Activated gamma-delta T cell treated with anti-CD3 and anti-CD28 coated beads, Interleukin-2, amount 50 U/mL, for 16 hours (primary cell): ENCODE measurements at regions not wholly inside any gene's neighbourhood (a gene's known extent, or its start where the extent isn't known, plus 50 kb on each side); places are given as distances from the start of the nearest gene placed in this dataset.
"Not testable (repeated sequence)": the region's sequence is repeated elsewhere in the genome, so short reads cannot be mapped to it uniquely, and the experiment has no call there.

ENCODE experiments used
- DNase-seq: peaks from one replicate; pipeline ENCODE4 v3.0.0-alpha.2; 2020; ENCODE audit warnings: low read depth

DNA sequence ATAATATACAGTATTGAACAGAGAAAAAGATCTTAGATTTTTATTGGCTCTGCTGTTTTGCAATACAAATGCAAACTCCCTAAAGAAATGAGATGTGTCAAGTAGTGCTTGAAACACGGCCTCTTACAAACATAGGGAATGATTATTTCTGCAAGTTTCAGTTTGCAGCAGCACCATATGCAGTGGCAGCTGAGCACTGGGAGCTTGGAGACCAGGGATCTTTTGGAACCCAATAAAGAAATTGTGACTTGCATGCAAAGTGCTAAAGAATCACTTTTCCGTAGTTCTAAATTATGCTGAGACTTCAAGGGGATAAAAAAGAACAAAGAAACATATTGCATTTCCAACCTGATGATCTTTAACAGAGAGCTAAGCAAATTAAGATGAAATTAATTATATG lies 674.6 kb upstream of the ZNF608 start:
- no peak for DNase-seq

- DNase-seq: no peak
Observed at GRCh38 chr5:125422342-125422741, 675.9 kb upstream of the ZNF608 start.

DNA sequence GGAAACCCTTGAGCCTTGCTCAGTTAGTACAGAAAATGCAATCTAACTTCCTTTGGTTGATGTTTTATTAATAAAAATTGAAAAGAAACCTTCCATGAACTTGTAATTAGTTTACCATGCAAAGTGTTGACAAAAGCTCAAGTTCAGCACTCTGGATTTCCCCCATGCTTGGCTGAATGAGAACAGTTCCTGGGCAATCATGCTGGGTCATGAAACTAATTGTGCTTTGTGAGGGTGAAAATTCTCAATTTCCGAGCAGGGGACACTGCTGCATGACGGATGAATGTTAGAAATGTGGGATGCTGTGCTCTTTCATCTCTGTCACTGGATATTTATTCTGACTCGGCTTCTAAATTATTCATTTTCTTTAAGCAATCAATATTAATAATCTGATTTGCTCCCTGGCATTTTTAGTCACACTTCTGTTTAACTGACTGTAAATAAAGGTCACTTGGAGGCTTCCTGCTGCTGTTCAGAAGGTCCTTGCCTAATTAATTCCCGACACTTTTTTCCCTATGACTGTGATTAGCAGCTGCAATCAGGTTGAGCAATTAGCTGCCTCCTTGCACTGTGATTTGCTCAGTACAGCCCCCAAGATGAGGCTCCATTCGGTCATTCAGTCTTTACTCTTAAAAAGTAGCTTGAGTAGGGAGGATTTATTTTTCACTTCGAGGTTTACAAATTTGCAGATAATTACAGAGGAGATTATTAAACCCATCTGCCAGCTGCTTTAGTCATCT lies 678.1 kb upstream of the ZNF608 start:
- DNase-seq: no peak

DNA sequence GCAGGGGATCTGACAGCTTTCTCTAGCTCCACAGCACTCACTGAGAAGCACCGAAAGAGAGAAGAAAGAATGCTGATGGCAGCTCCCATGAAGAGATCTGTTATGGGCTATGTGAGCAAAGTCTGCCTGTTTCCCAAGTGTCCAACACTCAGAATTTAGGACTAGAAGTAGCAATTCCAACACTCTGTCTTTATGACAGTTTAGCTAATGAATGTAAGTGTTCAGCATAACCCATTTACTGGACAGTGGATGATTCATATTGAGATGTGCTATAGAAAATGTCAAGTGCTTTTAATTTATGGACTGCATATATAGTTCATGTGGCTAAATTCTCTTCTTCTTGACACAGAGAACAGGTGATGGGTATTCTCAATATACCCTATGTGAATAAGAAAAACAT lies 683.1 kb upstream of the ZNF608 start:
- no peak for DNase-seq

DNA sequence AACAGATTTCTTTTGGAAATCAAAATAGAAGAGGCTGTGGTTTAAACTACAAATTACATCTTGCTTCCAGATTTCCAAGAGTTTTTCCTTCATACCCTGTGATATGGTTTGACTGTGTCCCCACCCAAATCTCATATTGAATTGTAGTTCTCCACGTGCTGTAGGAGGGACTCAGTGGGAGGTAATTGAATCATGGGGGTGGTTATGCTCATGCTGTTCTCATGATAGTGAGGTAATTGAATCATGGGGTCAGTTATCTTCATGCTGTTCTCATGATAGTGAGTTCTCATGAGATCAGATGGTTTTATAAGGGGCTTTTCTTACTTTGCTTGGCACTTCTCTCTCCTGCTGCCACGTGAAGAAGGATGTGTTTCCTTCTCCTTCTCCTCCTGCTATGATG lies 687.0 kb upstream of the ZNF608 start:
- DNase-seq: no peak

DNA sequence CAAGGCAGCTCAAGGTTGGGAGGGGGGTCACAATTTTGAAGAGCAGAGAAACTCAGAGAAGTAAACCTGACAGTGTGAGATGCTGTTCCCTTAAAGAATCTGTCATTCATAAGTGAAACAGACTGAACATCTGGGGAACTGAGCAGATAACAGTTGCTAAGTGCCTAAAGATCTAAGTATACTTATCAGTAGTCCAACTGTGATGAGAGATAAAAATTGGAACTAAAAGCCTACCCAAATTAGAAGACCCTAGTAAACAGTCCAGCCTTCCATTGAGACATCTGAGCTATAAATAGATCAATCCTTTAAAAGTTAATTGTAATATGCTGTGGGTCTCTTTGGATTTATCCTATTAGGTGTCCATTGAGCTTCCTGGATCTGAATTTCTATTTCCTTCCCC lies 692.8 kb upstream of the ZNF608 start:
- DNase-seq: no peak

- no peak for DNase-seq
Observed at GRCh38 chr5:125440905-125441304, 694.5 kb upstream of the ZNF608 start.

DNA sequence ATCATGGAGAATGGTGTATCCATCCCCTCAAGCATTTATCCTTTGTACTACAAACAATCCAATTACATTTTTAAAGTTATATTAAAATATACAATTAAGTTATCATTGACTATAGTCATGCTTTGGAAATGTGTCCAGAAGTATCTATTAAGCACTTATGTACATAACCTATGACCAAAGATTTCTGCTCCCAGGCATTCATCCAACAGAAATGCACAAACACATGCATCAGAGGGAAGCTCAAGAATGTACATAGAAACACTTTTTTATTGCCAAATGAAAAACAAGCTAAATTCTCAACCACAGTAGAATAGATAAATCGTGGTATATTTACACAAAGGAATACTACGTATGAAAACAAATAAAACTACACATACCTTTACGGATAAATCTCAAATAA lies 700.5 kb upstream of the ZNF608 start:
- DNase-seq: no peak

DNA sequence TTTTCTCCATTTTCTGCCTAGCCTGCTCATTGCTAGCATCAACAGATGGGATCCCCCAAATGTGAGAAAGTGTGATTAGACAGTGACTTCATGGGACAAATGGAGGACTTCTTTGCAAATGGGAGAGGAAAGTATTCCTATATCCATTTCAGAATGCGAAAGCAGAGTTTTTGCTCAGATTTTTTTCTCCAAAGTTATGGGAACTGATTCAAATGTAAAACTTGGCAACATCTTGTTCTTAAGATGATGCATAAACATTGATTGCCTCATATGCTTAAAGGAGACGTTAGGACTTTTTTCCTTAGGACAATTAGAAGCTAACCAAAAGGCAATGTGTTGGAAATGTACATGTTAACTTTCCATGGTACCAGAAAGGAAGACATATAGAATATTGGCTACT lies 704.3 kb upstream of the ZNF608 start:
- no peak for DNase-seq

- no peak for DNase-seq
Observed at GRCh38 chr5:125451622-125452021, 705.2 kb upstream of the ZNF608 start.

- DNase-seq: no peak
Observed at GRCh38 chr5:125452991-125453390, 706.6 kb upstream of the ZNF608 start.

- DNase-seq: no peak
Observed at GRCh38 chr5:125455041-125455440, 708.6 kb upstream of the ZNF608 start.

GRCh38 chr5:125456005-125456404 lies 709.6 kb upstream of the ZNF608 start:
- DNase-seq: not testable (repeated sequence)

DNA sequence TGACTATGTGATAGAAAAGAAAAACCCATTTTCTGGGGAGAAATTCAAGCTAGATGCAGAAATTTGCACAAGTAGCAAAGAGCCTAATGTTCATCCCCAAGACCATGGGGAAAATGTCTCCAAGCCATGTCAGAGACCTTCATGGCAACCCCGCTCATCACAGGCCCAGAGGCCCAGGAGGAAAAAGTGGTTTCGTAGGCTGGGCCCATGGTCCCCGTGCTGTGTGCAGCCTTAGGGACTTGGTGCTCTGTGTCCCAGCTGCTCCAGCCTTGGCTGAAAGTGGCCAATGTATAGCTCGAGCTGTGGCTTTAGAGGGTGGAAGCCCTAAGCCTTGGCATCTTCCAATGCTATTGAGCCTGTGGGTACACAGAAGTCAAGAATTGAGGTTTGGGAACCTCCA lies 711.2 kb upstream of the ZNF608 start:
- DNase-seq: no peak

- DNase-seq: not testable (repeated sequence)
Observed at GRCh38 chr5:125458949-125459348, 712.5 kb upstream of the ZNF608 start.

DNA sequence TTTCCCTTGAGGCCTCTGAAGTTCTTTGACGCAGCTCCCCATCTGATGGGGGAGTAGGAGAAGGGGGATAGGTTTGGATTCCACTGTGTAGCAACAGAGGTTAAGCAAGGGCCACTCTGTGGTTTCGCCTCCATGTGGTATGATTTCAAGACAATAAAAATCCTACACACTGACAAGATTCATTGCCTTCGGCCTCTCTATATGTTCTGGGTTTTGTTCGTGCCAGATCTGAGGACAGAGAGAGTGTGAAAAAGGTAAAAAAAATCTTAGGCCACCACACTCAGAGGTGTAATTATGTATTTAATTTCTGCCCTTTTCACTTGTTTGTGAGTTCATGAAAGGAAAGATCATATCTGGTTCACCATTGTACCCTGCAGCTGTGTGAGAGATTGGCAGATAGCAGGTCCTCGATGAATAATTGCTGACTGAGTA lies 715.2 kb upstream of the ZNF608 start:
- no peak for DNase-seq

DNA sequence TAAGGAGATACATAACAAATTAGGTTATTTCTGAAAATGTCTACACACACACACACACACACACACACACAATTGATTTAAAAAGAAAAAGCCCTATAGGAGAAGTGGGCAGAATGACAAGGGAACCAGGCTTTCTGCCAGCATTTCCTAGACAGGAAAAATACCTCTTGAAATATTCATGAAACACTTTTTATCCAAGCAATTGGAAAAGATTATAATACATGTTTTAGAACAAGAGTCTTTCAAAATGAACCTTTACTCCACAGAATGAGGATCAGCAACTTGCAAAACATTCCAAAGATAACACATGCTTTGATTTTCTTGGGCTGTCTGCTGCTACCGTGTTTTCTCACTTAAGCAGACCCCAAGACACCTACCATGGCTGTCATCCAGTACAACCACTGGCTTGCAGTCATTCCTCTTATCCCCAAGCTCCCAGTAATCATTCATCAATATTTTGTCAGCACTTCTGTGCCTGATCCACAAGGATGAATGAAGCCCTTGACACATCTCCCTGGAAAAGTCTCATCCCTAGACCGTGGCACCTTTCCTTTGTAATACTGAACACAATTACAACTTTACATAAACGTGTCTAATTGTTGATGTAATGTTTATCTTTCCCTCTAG lies 717.1 kb upstream of the ZNF608 start:
- no peak for DNase-seq

- DNase-seq: no peak
Observed at GRCh38 chr5:125464847-125465432, 718.5 kb upstream of the ZNF608 start.

- DNase-seq: no peak
Observed at GRCh38 chr5:125465703-125466102, 719.3 kb upstream of the ZNF608 start.

DNA sequence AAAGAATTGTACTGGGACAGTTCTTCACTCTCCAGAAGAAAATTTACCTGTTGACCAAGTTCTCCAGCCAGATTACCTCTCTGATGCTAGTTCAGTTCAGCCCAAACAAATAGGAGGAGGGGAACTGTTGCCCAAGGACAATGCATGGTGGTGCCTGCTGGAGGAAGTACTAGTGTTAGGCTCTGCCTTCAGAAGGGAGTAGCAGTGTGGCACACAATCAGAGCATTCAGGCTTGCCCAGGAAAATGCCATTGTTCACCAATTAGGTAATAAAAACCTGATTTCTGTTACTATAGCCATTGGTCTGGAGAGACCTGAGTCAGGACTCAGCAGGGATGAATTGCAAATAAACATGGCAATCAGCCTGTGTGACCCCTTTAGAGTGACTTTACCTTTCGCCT lies 720.8 kb upstream of the ZNF608 start:
- DNase-seq: no peak

DNA sequence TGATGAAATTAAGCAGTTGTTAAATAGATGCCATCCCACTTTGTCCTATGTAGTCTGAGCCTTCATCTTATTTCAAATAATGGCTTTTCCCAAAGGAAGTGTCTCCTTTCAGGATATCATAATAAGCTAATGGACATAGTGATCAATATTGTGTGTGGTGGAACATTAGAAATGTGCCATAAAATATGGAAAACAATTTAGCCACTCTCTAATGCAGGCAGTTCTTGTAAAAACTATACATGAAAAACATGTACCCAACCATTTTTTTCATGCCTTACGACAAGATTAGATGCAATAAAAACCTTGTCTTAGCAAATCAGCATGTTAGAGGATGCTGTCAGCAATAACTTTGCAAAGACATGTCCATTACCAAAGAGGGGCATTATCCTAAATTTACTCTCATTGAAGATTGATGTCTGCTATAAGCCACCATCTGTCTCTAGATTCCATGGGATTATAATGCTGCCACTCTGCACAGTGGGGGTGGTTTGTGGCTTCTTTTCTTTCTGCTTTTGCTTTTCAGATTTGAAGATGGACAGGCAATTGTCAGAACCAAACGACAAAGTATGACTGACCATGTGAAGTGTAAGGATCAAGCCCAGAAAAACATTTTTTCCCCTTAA lies 724.0 kb upstream of the ZNF608 start:
- no peak for DNase-seq

DNA sequence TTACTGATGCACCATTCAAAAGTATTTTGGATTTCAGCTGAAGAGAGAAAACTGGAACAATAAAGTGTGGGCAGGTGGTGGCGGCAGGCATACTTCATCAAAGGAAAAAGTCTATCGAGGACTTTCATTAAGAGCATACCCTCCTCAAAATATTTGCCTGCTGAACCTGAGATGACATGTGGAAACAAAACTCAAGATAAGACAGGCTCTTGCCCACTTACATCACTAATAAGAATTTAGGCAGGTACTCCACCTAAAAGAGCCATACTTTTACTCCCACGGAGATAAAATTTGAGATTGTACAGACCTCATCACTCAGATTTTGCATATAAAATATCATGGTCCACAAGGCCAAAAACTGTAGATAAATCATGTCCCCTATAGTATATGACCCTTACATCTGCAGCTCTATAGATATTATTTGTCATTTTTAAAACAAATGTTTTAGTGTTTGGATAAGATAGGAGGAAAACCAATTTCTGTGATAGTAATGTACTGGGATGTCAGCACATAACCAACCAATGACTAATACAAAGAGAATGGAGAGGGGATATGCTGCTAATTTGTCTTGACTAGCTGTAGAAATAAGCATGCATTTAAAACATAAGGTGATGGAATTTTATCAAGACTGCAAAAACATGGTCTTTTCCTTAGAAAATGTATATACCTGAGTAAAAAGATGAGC lies 730.6 kb upstream of the ZNF608 start:
- DNase-seq: no peak

GRCh38 chr5:125477586-125477975 lies 731.1 kb upstream of the ZNF608 start:
- DNase-seq: no peak
